Nucleus accumbens (tissue), 56 donors: ENCODE measurements at regions not wholly inside any gene's neighbourhood (a gene's known extent, or its start where the extent isn't known, plus 50 kb on each side); places are given as distances from the start of the nearest gene placed in this dataset.
"Not testable (repeated sequence)": the region's sequence is repeated elsewhere in the genome, so short reads cannot be mapped to it uniquely, and the experiment has no call there.

Source experiments
- DNase-seq, 56 donors: peaks; one replicate each; lab custom pipeline; 2025; lab: John Stamatoyannopoulos, UW

DNA sequence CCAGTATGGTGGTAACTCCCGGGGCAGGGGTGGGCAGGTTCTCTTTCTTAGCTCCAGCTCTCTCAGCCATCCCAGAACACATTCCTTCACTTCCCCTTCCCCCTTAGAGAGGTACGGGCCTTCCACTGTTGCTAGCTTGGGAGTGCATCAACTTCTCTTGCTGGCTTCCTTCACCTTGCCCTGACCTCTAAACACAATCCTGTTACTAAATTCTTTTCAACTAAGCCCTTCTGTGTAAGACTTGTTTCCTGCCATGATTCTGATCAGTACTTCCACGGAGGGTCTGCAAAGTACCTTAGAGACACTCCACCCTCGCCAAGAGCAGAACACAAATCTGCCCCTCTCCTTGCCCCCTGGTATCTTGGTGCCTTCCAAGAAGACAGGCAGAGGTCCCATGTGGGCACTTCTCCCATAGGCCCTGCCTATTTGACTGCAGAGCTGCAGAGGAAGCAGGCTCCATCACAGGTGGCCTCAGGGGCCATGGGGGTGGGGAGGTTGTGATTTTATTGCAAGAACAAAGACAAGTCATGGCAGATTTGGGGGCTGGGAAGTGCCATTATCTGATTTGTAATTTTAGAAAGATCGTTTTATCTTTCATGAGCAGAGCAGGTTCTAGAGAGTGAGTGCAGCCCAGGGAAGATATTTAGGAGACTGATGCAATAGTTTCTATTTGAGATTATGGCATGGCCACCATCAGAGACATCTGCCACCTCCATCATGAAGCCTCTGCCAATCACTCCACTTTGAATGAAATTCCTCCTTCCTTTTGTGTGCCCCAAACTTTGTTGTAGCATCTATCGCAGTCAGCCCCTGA is 182.5 kb upstream of the JUN start:
- no peak for DNase-seq

- DNase-seq: no peak
These were observed 183.3 kb upstream of the JUN start for GRCh38 chr1:58966917-58967740.

DNA sequence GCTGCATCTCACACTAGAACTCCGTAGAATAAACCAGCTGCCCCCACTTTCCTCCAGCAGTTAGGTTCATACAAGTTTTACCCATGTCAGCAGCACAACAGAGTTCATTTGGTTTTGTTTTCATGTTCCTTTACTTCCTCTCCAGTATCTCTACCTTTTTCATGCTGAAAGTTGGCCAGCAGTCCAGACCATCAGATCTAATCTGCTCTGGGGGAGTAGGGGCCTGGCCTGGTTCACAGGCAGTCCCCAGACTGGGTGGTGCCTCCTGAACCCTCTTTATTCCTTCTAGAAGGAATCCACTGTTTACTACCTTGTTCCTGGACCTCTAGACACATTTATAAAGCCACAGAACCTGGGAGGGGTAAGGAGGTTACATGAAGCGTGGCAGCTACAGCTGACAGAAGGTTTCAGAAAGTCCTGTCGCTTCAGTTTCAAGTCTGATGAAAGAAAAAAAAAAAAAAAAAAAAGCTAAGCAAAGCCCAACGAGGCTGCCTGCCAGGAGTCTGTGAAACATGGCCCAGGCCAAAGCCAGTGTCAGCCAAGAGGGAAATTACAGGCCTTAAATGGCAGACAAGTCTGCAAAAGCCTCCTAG is 184.6 kb upstream of the JUN start:
- peak in 25 of 56 donors; percentile 1 to 55 (median 11) for DNase-seq

DNA sequence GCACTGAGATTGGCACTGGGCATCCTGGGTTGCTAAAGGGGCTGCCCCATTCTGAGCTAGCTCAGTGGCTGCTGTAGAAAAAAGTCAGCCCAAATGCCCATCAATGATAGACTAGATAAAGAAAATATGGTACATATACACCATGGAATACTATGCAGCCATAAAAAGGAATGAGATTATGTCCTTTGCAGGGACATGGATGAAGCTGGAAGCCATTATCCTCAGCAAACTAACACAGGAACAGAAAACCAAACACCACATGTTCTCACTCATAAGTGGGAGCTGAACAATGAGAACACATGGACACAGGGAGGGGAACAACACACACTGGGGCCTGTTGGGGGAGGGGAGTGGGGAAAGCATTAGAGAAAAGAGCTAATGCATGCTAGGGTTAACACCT is 185.3 kb upstream of the JUN start:
- not testable (repeated sequence) for DNase-seq

GRCh38 chr1:58971629-58972140 is 187.8 kb upstream of the JUN start:
- peak in 1 of 56 donors; percentile 2 for DNase-seq

DNA sequence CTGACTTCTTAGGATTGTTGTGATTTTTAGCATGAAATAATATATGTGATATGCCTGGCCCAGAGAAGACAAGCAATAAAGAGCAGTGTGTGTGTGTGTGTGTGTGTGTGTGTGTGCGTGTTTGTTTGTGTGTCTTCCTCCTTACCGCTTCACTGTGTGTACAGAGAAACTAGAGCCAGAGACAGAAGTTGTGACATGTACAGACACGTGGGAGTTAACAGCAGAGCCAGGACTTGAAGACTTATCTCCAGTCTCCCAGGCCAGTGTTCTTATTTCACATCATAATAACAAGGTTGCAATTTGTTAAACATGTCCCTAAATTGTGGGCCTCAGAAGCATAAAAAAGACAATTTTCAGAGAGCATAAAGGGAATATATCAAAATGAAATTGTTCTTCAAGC is 192.0 kb upstream of the JUN start:
- no peak for DNase-seq

- DNase-seq: no peak
These were observed 192.4 kb upstream of the JUN start for GRCh38 chr1:58976294-58976693.

GRCh38 chr1:58977598-58977997 is 193.8 kb upstream of the JUN start:
- no peak for DNase-seq

- no peak for DNase-seq
These were observed 194.2 kb upstream of the JUN start for GRCh38 chr1:58978096-58978495.

- no peak for DNase-seq
These were observed 195.2 kb upstream of the JUN start for GRCh38 chr1:58979086-58979485.

DNA sequence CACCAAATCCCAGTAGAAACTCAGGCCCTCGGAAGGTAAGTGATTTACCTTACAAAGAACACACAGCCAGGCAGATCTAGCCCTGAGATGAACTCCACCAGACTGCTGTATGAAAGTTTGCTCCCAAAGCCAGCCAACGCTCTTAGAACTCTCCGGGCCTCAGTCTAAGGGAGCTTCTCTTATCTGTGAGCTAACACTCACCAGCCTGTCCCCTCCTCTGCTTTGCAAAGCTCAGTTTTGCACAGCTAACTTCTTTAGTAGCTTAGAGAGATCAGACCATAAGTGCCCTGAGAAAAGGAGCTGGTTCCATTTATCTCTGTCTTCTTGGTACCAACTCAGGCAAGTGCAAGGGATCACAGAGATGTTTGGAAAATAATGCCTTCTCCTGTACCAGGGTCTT is 195.8 kb upstream of the JUN start:
- DNase-seq: no peak

DNA sequence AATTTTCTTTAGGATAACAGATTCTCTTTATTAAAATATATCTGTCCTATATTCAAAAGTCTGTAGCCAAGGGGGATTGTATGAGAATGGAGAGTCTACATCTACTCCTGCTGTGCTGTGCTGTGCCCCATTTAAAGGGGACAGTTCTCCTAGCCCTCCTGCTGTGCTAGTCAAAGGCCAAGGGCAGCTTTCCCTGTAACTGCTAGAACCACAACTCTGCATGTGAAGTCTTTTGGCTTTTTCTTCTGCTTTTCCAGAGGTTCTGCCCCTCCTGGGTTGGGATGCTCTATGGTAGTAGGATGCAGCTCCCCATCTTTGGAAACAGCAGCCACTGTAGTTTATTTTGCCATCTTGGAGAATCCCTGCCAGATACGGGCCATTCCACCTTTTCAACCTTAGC is 197.5 kb upstream of the JUN start:
- no peak for DNase-seq

DNA sequence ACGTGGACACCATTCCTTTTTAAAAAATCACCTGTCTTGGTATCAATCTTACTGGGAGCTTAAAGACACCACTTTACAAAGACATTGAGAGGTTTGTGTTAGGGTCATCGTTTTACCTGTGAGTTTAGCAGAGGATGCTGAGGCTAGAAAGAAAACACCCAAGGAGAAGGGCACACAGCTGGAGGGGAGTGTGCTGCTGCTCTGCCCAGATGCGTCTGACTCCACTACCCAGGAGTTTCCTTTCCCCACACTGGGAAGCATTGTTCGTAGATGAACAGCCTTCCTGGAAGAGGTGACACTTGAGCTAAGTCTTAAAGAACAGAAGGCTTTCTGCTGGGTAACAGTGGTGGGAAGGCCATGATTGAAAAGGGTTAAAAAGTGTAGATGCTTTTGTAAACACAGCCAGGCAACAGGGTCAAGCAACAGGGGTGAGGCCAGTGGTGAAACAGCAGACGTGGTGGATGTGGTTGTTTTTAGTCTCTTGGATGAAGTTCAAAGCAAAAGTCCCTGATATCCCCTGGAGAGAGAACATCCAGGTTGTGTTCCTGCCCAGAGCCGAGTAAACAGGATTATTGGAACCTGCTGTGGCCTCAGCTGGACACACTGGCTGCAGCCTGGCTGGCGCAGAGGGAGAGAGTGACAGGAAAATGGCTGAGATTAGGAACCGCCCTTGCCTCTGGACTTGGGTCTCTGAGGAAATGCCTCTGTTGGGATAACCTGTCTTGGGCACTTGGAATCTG is 198.6 kb upstream of the JUN start:
- no peak for DNase-seq

DNA sequence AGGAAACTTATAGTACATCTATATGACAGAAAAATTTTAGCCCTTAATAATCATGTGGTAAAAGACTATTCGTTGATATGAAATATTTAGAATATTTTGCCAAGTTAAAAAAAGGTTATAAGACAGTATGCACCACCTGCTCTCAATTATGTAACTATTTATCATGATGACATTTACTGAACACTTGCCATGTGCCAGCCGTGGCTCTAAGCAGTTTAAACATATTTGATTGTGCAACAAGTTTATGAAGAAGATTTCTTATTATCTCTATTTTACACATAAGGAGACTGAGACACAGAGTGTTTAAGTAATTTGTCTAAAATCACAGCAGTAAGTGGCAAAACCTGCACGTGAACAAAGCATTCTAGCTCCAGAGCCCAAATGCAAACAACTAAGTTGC is 199.3 kb upstream of the JUN start:
- DNase-seq: no peak

GRCh38 chr1:58983633-58984245 is 199.9 kb upstream of the JUN start:
- DNase-seq: no peak

GRCh38 chr1:58986996-58987767 is 203.3 kb upstream of the JUN start:
- DNase-seq: no peak

- no peak for DNase-seq
These were observed 204.9 kb upstream of the JUN start for GRCh38 chr1:58988752-58989151.

DNA sequence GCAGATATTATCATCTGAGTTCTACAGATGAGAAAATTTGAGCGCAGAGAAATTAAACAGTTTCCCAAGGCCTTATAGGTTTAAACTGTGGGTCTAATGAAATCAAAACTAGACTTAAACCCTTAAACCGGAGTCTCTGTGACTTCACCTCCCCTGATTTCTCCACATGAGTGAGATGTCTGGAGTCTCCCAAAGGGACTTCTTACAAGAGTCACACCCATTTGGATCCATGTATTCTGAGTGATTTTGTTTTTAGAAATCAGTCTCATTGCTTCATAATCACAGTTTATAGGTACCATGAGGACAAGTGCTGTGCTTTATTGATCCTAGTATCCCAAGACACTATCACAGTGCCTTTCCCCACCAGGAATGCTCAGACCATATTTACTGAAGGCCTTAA is 206.0 kb upstream of the JUN start:
- DNase-seq: no peak

- DNase-seq: no peak
These were observed 207.5 kb upstream of the JUN start for GRCh38 chr1:58991305-58991704.
